ENCODE measurements at regions not wholly inside any gene's neighbourhood (a gene's known extent, or its start where the extent isn't known, plus 50 kb on each side); places are given as distances from the start of the nearest gene placed in this dataset.

- no peak for TF ChIP-seq CTCF (IDR thresholded peaks at IDR 0.05)
- H3K4me3 ChIP-seq, result no peak overlapping the region
- no peaks in the 10 kb centered on the region for H3K36me3 ChIP-seq
- no peaks in the 10 kb centered on the region for H3K9me3 ChIP-seq
- WGBS, 2 donors, result 94 to 95% methylated on average over 9 of the region's 9 CpGs
- intact Hi-C loops (cut with DNase I), result no loop called here
- H3K27me3 ChIP-seq, result no peaks in the 10 kb centered on the region
- ATAC-seq (no peak), DNase-seq (no peak)
- H3K4me1 ChIP-seq, result no peaks in the 10 kb centered on the region
- H3K27ac ChIP-seq, result no peak overlapping the region
Measured at GRCh38 chrX:150158554-150159332, 204.4 kb upstream of the MAMLD1 start.

GRCh38 chrX:150159537-150159936, 203.6 kb upstream of the MAMLD1 start:
- no peak for TF ChIP-seq CTCF (IDR thresholded peaks at IDR 0.05)
- H3K27ac ChIP-seq, result no peak overlapping the region
- H3K27me3 ChIP-seq, result peaks cover 0 to 2% (median 0%) of the 10 kb centered on the region in 7 donors
- H3K4me3 ChIP-seq, result no peak overlapping the region
- ATAC-seq, result no peak
- intact Hi-C loops (cut with DNase I), result no loop called here
- no peaks in the 10 kb centered on the region for H3K36me3 ChIP-seq
- whole genome bisulfite sequencing, 2 donors, result 92 to 95% methylated on average over 3 of the region's 3 CpGs
- no peaks in the 10 kb centered on the region for H3K4me1 ChIP-seq
- no peak for DNase-seq
- no peaks in the 10 kb centered on the region for H3K9me3 ChIP-seq

GRCh38 chrX:150160656-150161055, 202.5 kb upstream of the MAMLD1 start:
- H3K36me3 ChIP-seq, result no peaks in the 10 kb centered on the region
- intact Hi-C loops (cut with DNase I), result no loop called here

GRCh38 chrX:150161193-150161592, 201.9 kb upstream of the MAMLD1 start:
- H3K9me3 ChIP-seq, result no peaks in the 10 kb centered on the region
- H3K4me1 ChIP-seq, result no peaks in the 10 kb centered on the region
- TF ChIP-seq CTCF (IDR thresholded peaks at IDR 0.05), result no peak
- DNase-seq (no peak), ATAC-seq (no peak)
- H3K27me3 ChIP-seq, result peaks cover 0 to 5% (median 0%) of the 10 kb centered on the region in 7 donors
- intact Hi-C loops (cut with DNase I), result no loop called here
- H3K27ac ChIP-seq, result no peak overlapping the region
- no peak overlapping the region for H3K4me3 ChIP-seq
- H3K36me3 ChIP-seq, result no peaks in the 10 kb centered on the region
- 91 to 100% methylated on average over 1 of the region's 1 CpG for WGBS, 2 donors

More at GRCh38 chrX:150160656-150161055, 202.5 kb upstream of the MAMLD1 start:
- ATAC-seq (no peak), DNase-seq (no peak)
- no peaks in the 10 kb centered on the region for H3K9me3 ChIP-seq
- H3K4me1 ChIP-seq, result no peaks in the 10 kb centered on the region
- no peak for TF ChIP-seq CTCF (IDR thresholded peaks at IDR 0.05)
- peaks cover 0 to 5% (median 0%) of the 10 kb centered on the region in 7 donors for H3K27me3 ChIP-seq
- H3K4me3 ChIP-seq, result no peak overlapping the region
- H3K27ac ChIP-seq, result no peak overlapping the region

Measured in heart right ventricle (tissue), 16 donors.